Fibroblast of the aortic adventitia (primary cell): ENCODE measurements at regions not wholly inside any gene's neighbourhood (a gene's known extent, or its start where the extent isn't known, plus 50 kb on each side); places are given as distances from the start of the nearest gene placed in this dataset.
A peak's percentile ranks its signal among the peaks of the same experiment; 100 is the strongest.

Experiments
- DNase-seq: peaks from one replicate; pipeline ENCODE4 v3.0.0-alpha.2; 2010; ENCODE audit warnings: low read depth
- H3K4me3 ChIP-seq: 2 replicates; pipeline ENCODE4 v1.5.1; 2011; ENCODE audit warnings: low read depth, mild to moderate bottlenecking, control low read depth, low read length, moderate library complexity
- CTCF ChIP-seq: IDR thresholded peaks from 2 replicates; pipeline ENCODE4 v1.5.1; 2011; ENCODE audit warnings: mild to moderate bottlenecking, low read length, control low read depth, inconsistent platforms; ENCODE audit not compliant: insufficient read depth

GRCh38 chr9:126043681-126044080 is 282.9 kb upstream of the MVB12B start:
- peak; percentile 29 for DNase-seq
- no peak for TF ChIP-seq CTCF
- no peak overlapping the region for H3K4me3 ChIP-seq

- H3K4me3 ChIP-seq: no peak overlapping the region
- no peak for TF ChIP-seq CTCF
- DNase-seq: no peak
Measured at GRCh38 chr9:126049088-126049487, 277.5 kb upstream of the MVB12B start.

- no peak for TF ChIP-seq CTCF
- DNase-seq: no peak
- no peak overlapping the region for H3K4me3 ChIP-seq
Measured at GRCh38 chr9:126049896-126050604, 276.6 kb upstream of the MVB12B start.

- TF ChIP-seq CTCF: no peak
- DNase-seq: no peak
- no peak overlapping the region for H3K4me3 ChIP-seq
Measured at GRCh38 chr9:126050605-126050990, 276.0 kb upstream of the MVB12B start.

- H3K4me3 ChIP-seq: no peak overlapping the region
- no peak for DNase-seq
- TF ChIP-seq CTCF: no peak
Measured at GRCh38 chr9:126051446-126052130, 275.0 kb upstream of the MVB12B start.

- no peak for TF ChIP-seq CTCF
- no peak overlapping the region for H3K4me3 ChIP-seq
- no peak for DNase-seq
Measured at GRCh38 chr9:126052791-126053190, 273.8 kb upstream of the MVB12B start.

- no peak overlapping the region for H3K4me3 ChIP-seq
- no peak for TF ChIP-seq CTCF
- no peak for DNase-seq
Measured at GRCh38 chr9:126053913-126054312, 272.7 kb upstream of the MVB12B start.
